GM06990 (cell line): ENCODE measurements at regions not wholly inside any gene's neighbourhood (a gene's known extent, or its start where the extent isn't known, plus 50 kb on each side); places are given as distances from the start of the nearest gene placed in this dataset.

Experiments
- DNase-seq: peaks from one replicate; pipeline ENCODE4 v3.0.0-alpha.2; 2011; ENCODE audit not compliant: insufficient read length; ENCODE audit errors: extremely low read depth
- H3K27me3 ChIP-seq: replicated peaks from 2 replicates; pipeline ENCODE4 v1.6.0; 2011; ENCODE audit warnings: low read length; ENCODE audit not compliant: control insufficient read depth, insufficient read depth
- H3K36me3 ChIP-seq: 2 replicates; pipeline ENCODE4 v1.5.1; 2011; ENCODE audit warnings: low read length; ENCODE audit not compliant: control insufficient read depth, insufficient read depth
- H3K4me3 ChIP-seq: replicated peaks from 2 replicates; pipeline ENCODE4 v1.5.1; 2011; ENCODE audit warnings: low read depth, mild to moderate bottlenecking, control low read depth, low read length
- CTCF ChIP-seq: IDR thresholded peaks from 2 replicates; pipeline ENCODE4 v1.5.1; 2011; ENCODE audit warnings: low read length, control low read depth, mild to moderate bottlenecking, inconsistent platforms; ENCODE audit not compliant: insufficient read depth, poor library complexity, severe bottlenecking

- no peak for TF ChIP-seq CTCF
- Histone ChIP-seq H3K36me3 (no peaks in the 10 kb centered on the region), H3K4me3 (no peak overlapping the region), H3K27me3 (no peaks in the 10 kb centered on the region)
- DNase-seq, result no peak
These were observed 735.0 kb upstream of the POT1 start for GRCh38 chr7:125664625-125665024.

GRCh38 chr7:125663961-125664360, 734.3 kb upstream of the POT1 start:
- DNase-seq, result no peak
- Histone ChIP-seq H3K27me3 (no peaks in the 10 kb centered on the region), H3K4me3 (no peak overlapping the region), H3K36me3 (no peaks in the 10 kb centered on the region)
- no peak for TF ChIP-seq CTCF

- no peak for DNase-seq
- H3K36me3 ChIP-seq, result no peaks in the 10 kb centered on the region
- TF ChIP-seq CTCF, result no peak
- H3K4me3 ChIP-seq, result no peak overlapping the region
- H3K27me3 ChIP-seq, result no peaks in the 10 kb centered on the region
These were observed 732.1 kb upstream of the POT1 start for GRCh38 chr7:125661677-125662076.

- no peak for TF ChIP-seq CTCF
- Histone ChIP-seq H3K27me3 (no peaks in the 10 kb centered on the region), H3K4me3 (no peak overlapping the region), H3K36me3 (no peaks in the 10 kb centered on the region)
- no peak for DNase-seq
These were observed 731.4 kb upstream of the POT1 start for GRCh38 chr7:125661006-125661405.

GRCh38 chr7:125654076-125654475, 724.5 kb upstream of the POT1 start:
- Histone ChIP-seq H3K27me3 (no peaks in the 10 kb centered on the region), H3K36me3 (no peaks in the 10 kb centered on the region), H3K4me3 (no peak overlapping the region)
- TF ChIP-seq CTCF, result no peak
- no peak for DNase-seq

- no peak for TF ChIP-seq CTCF
- no peaks in the 10 kb centered on the region for H3K36me3 ChIP-seq
- no peak for DNase-seq
- no peaks in the 10 kb centered on the region for H3K27me3 ChIP-seq
- H3K4me3 ChIP-seq, result no peak overlapping the region
These were observed 722.4 kb upstream of the POT1 start for GRCh38 chr7:125651823-125652528.
